SK-N-SH (cell line): ENCODE measurements at regions not wholly inside any gene's neighbourhood (a gene's known extent, or its start where the extent isn't known, plus 50 kb on each side); places are given as distances from the start of the nearest gene placed in this dataset.

Experiments used
- EP300 ChIP-seq, 2 experiments: IDR thresholded peaks; 2 replicates each; pipeline versions ENCODE4 v1.4.0 to v1.6.1; 2012; ENCODE audit warnings: borderline replicate concordance in 1 of 2, low read depth in 1 of 2, low read length in 1 of 2
- EZH2phosphoT487 ChIP-seq: fragments of 200-600 bp; sonication (generic); IDR thresholded peaks from 2 replicates; pipeline ENCODE4 v1.6.1; 2017; ENCODE audit warnings: low read depth, mixed run types, mild to moderate bottlenecking, antibody characterized with exemption, moderate library complexity, borderline replicate concordance
- FOSL2 ChIP-seq: IDR thresholded peaks from 2 replicates; pipeline ENCODE4 v1.4.0; 2012; ENCODE audit warnings: low read depth, mild to moderate bottlenecking, moderate library complexity, borderline replicate concordance
- FOXJ3 ChIP-seq: sonication (generic); formaldehyde crosslinking; IDR thresholded peaks from 2 replicates; pipeline ENCODE4 v1.5.1; 2020; ENCODE audit warnings: mild to moderate bottlenecking, missing genetic modification reagents
- POLR2AphosphoS5 ChIP-seq: IDR thresholded peaks from 2 replicates; pipeline ENCODE4 v1.6.1; 2012; ENCODE audit warnings: low read depth, low read length
- RAD21 ChIP-seq: IDR thresholded peaks from 2 replicates; pipeline ENCODE4 v1.6.1; 2012; ENCODE audit warnings: mild to moderate bottlenecking, low read length
- RFX5 ChIP-seq: IDR thresholded peaks from 2 replicates; pipeline ENCODE4 v1.6.1; 2012; ENCODE audit warnings: mild to moderate bottlenecking, improper control_type of control experiment, low read length
- SIN3A ChIP-seq: IDR thresholded peaks from 2 replicates; pipeline ENCODE4 v1.6.1; 2012; ENCODE audit warnings: low read depth, mild to moderate bottlenecking, low read length, moderate library complexity, borderline replicate concordance
- TAF1 ChIP-seq: IDR thresholded peaks from 2 replicates; pipeline ENCODE4 v1.6.1; 2012; ENCODE audit warnings: low read depth, mild to moderate bottlenecking, low read length, moderate library complexity, borderline replicate concordance
- TF ChIP-seq, protein P1 (sequence below): fragments of 200-600 bp; sonication (generic); IDR thresholded peaks from 2 replicates; pipeline ENCODE4 v1.6.1; 2017; ENCODE audit warnings: antibody characterized with exemption, mild to moderate bottlenecking, moderate library complexity
- TF ChIP-seq, protein P2 (sequence below): fragments of 150-350 bp; IDR thresholded peaks from 2 replicates; pipeline ENCODE4 v1.6.1; 2017; ENCODE audit warnings: antibody characterized with exemption, low read length, low read depth, borderline replicate concordance
- TF ChIP-seq, protein P3 (sequence below): IDR thresholded peaks from 2 replicates; pipeline ENCODE4 v1.4.0; 2012; ENCODE audit warnings: low read depth

DNA sequence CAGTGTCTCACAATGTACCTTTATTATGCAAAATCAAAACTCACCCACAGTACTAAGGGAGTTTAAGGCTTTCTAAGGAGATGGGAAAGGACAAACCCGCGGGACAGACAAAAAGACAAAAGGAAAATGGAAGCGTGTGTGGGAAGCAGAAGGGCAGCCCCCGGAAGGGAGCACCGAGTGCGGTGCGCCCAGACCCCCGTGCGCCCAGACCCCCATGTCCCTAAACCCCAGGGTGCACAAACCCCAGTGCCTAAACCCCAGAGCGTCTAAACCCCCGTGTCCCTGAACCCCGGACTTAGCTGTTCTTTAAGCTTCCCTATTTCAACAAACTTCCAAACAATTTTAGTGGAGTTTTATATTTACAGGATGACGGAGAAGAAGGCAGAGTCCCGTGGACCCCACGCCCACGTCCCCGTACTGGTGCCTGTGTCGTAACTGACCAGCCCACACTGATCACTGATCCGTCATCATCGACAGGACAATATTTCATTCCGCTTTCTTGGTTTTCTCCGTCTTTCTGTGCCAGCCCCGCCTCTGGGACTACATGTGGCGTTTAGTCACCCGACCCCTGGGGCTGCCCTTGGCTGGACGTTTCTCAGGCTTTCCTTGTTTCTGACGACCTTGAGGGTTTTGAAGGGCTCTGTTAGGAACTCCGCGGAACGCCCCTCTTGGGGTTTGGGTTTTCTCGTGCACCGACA is 76.9 kb downstream of the RTP5 start:
- no peak for TF ChIP-seq POLR2AphosphoS5
- TF ChIP-seq, protein P1, sequence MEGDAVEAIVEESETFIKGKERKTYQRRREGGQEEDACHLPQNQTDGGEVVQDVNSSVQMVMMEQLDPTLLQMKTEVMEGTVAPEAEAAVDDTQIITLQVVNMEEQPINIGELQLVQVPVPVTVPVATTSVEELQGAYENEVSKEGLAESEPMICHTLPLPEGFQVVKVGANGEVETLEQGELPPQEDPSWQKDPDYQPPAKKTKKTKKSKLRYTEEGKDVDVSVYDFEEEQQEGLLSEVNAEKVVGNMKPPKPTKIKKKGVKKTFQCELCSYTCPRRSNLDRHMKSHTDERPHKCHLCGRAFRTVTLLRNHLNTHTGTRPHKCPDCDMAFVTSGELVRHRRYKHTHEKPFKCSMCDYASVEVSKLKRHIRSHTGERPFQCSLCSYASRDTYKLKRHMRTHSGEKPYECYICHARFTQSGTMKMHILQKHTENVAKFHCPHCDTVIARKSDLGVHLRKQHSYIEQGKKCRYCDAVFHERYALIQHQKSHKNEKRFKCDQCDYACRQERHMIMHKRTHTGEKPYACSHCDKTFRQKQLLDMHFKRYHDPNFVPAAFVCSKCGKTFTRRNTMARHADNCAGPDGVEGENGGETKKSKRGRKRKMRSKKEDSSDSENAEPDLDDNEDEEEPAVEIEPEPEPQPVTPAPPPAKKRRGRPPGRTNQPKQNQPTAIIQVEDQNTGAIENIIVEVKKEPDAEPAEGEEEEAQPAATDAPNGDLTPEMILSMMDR, result no peak
- no peak for TF ChIP-seq RFX5
- no peak for TF ChIP-seq TAF1
- no peak for TF ChIP-seq FOXJ3 (CRISPR knock-in tag)
- no peak for TF ChIP-seq SIN3A
- TF ChIP-seq, protein P2, sequence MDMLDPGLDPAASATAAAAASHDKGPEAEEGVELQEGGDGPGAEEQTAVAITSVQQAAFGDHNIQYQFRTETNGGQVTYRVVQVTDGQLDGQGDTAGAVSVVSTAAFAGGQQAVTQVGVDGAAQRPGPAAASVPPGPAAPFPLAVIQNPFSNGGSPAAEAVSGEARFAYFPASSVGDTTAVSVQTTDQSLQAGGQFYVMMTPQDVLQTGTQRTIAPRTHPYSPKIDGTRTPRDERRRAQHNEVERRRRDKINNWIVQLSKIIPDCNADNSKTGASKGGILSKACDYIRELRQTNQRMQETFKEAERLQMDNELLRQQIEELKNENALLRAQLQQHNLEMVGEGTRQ, result no peak
- TF ChIP-seq RAD21, result no peak
- no peak for TF ChIP-seq EZH2phosphoT487
- TF ChIP-seq, protein P3, sequence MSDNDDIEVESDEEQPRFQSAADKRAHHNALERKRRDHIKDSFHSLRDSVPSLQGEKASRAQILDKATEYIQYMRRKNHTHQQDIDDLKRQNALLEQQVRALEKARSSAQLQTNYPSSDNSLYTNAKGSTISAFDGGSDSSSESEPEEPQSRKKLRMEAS, result no peak
- no peak for TF ChIP-seq FOSL2
- no peak for TF ChIP-seq EP300 (IDR thresholded peaks at IDR 0.05; ENCODE audit: borderline replicate concordance in 1 of 2, low read depth in 1 of 2, low read length in 1 of 2)
